MG63 (cell line): ENCODE measurements at regions not wholly inside any gene's neighbourhood (a gene's known extent, or its start where the extent isn't known, plus 50 kb on each side); places are given as distances from the start of the nearest gene placed in this dataset.
A peak's percentile ranks its signal among the peaks of the same experiment; 100 is the strongest.
"Not testable (repeated sequence)": the region's sequence is repeated elsewhere in the genome, so short reads cannot be mapped to it uniquely, and the experiment has no call there.

Source experiments
- DNase-seq: peaks from one replicate; pipeline ENCODE4 v3.0.0-alpha.2; 2020
- H3K27me3 ChIP-seq: fragments of 250-450 bp; sonication (Bioruptor Pico); 2 replicates; pipeline ENCODE4 v1.5.1; 2020; ENCODE audit warnings: mild to moderate bottlenecking, moderate library complexity
- H3K36me3 ChIP-seq: fragments of 250-450 bp; sonication (Bioruptor Pico); 2 replicates; pipeline ENCODE4 v1.5.1; 2020; ENCODE audit warnings: mild to moderate bottlenecking, moderate library complexity
- H3K4me3 ChIP-seq: fragments of 250-450 bp; sonication (Bioruptor Pico); 2 replicates; pipeline ENCODE4 v1.5.1; 2020; ENCODE audit warnings: mild to moderate bottlenecking, moderate library complexity
- H3K9me3 ChIP-seq: fragments of 250-450 bp; sonication (Bioruptor Pico); 2 replicates; pipeline ENCODE4 v1.5.1; 2020; ENCODE audit warnings: mild to moderate bottlenecking, moderate library complexity

GRCh38 chr10:109695988-109696387, 227.3 kb downstream of the XPNPEP1 start:
- H3K27me3 ChIP-seq = no peaks in the 10 kb centered on the region
- no peaks in the 10 kb centered on the region for H3K9me3 ChIP-seq
- H3K36me3 ChIP-seq = no peaks in the 10 kb centered on the region
- no peak for DNase-seq
- H3K4me3 ChIP-seq = no peak overlapping the region

- no peaks in the 10 kb centered on the region for H3K9me3 ChIP-seq
- no peaks in the 10 kb centered on the region for H3K27me3 ChIP-seq
- no peaks in the 10 kb centered on the region for H3K36me3 ChIP-seq
- no peak overlapping the region for H3K4me3 ChIP-seq
- no peak for DNase-seq
Measured at GRCh38 chr10:109689785-109690184, 233.5 kb downstream of the XPNPEP1 start.

- Histone ChIP-seq H3K9me3 (no peaks in the 10 kb centered on the region), H3K27me3 (no peaks in the 10 kb centered on the region), H3K4me3 (no peak overlapping the region), H3K36me3 (no peaks in the 10 kb centered on the region)
- DNase-seq = no peak
Measured at GRCh38 chr10:109679478-109679877, 243.8 kb downstream of the XPNPEP1 start.

- Histone ChIP-seq H3K4me3 (no peak overlapping the region), H3K9me3 (no peaks in the 10 kb centered on the region), H3K27me3 (no peaks in the 10 kb centered on the region), H3K36me3 (no peaks in the 10 kb centered on the region)
- no peak for DNase-seq
Measured at GRCh38 chr10:109678857-109679256, 244.5 kb downstream of the XPNPEP1 start.

GRCh38 chr10:109676703-109677102, 246.6 kb downstream of the XPNPEP1 start:
- H3K4me3 ChIP-seq = no peak overlapping the region
- no peaks in the 10 kb centered on the region for H3K27me3 ChIP-seq
- peak; percentile 41 for DNase-seq
- no peaks in the 10 kb centered on the region for H3K36me3 ChIP-seq
- H3K9me3 ChIP-seq = no peaks in the 10 kb centered on the region

GRCh38 chr10:109668703-109669102, 254.6 kb downstream of the XPNPEP1 start:
- DNase-seq = no peak
- H3K36me3 ChIP-seq = no peaks in the 10 kb centered on the region
- no peak overlapping the region for H3K4me3 ChIP-seq
- no peaks in the 10 kb centered on the region for H3K27me3 ChIP-seq
- H3K9me3 ChIP-seq = no peaks in the 10 kb centered on the region

- DNase-seq = no peak
- H3K4me3 ChIP-seq = no peak overlapping the region
- no peaks in the 10 kb centered on the region for H3K36me3 ChIP-seq
- no peaks in the 10 kb centered on the region for H3K27me3 ChIP-seq
- no peaks in the 10 kb centered on the region for H3K9me3 ChIP-seq
Measured at GRCh38 chr10:109668154-109668665, 255.1 kb downstream of the XPNPEP1 start.

- H3K4me3 ChIP-seq = no peak overlapping the region
- H3K9me3 ChIP-seq = no peaks in the 10 kb centered on the region
- H3K27me3 ChIP-seq = no peaks in the 10 kb centered on the region
- DNase-seq = no peak
- H3K36me3 ChIP-seq = no peaks in the 10 kb centered on the region
Measured at GRCh38 chr10:109665321-109665720, 258.0 kb downstream of the XPNPEP1 start.

GRCh38 chr10:109664554-109664953, 258.8 kb downstream of the XPNPEP1 start:
- no peaks in the 10 kb centered on the region for H3K36me3 ChIP-seq
- peaks cover 2% of the 10 kb centered on the region; the same call in 1 of the 2 replicates for H3K9me3 ChIP-seq
- H3K4me3 ChIP-seq = no peak overlapping the region
- no peaks in the 10 kb centered on the region for H3K27me3 ChIP-seq
- DNase-seq = no peak

GRCh38 chr10:109663122-109663521, 260.2 kb downstream of the XPNPEP1 start:
- Histone ChIP-seq H3K36me3 (no peaks in the 10 kb centered on the region), H3K4me3 (no peak overlapping the region), H3K9me3 (peaks cover 2% of the 10 kb centered on the region; the same call in 1 of the 2 replicates), H3K27me3 (no peaks in the 10 kb centered on the region)
- DNase-seq = no peak

GRCh38 chr10:109652612-109653011, 270.7 kb downstream of the XPNPEP1 start:
- H3K36me3 ChIP-seq, H3K9me3 ChIP-seq, H3K27me3 ChIP-seq, DNase-seq, H3K4me3 ChIP-seq: not testable (repeated sequence)

- H3K27me3 ChIP-seq = no peaks in the 10 kb centered on the region
- H3K4me3 ChIP-seq = no peak overlapping the region
- no peaks in the 10 kb centered on the region for H3K36me3 ChIP-seq
- DNase-seq = no peak
- H3K9me3 ChIP-seq = no peaks in the 10 kb centered on the region
Measured at GRCh38 chr10:109650228-109650627, 273.1 kb downstream of the XPNPEP1 start.

GRCh38 chr10:109647627-109648026, 275.7 kb downstream of the XPNPEP1 start:
- Histone ChIP-seq H3K36me3 (no peaks in the 10 kb centered on the region), H3K4me3 (no peak overlapping the region), H3K9me3 (no peaks in the 10 kb centered on the region), H3K27me3 (no peaks in the 10 kb centered on the region)
- no peak for DNase-seq

GRCh38 chr10:109633846-109634245, 289.5 kb downstream of the XPNPEP1 start:
- Histone ChIP-seq H3K36me3 (no peaks in the 10 kb centered on the region), H3K9me3 (peaks cover 7% of the 10 kb centered on the region), H3K27me3 (no peaks in the 10 kb centered on the region), H3K4me3 (no peak overlapping the region)
- no peak for DNase-seq

- H3K27me3 ChIP-seq, DNase-seq, H3K36me3 ChIP-seq, H3K4me3 ChIP-seq, H3K9me3 ChIP-seq: not testable (repeated sequence)
Measured at GRCh38 chr10:109633017-109633416, 290.3 kb downstream of the XPNPEP1 start.

GRCh38 chr10:109624939-109625338, 298.4 kb downstream of the XPNPEP1 start:
- DNase-seq = no peak
- Histone ChIP-seq H3K36me3 (no peaks in the 10 kb centered on the region), H3K4me3 (no peak overlapping the region), H3K27me3 (no peaks in the 10 kb centered on the region), H3K9me3 (no peaks in the 10 kb centered on the region)

- Histone ChIP-seq H3K36me3 (no peaks in the 10 kb centered on the region), H3K9me3 (no peaks in the 10 kb centered on the region), H3K4me3 (no peak overlapping the region), H3K27me3 (no peaks in the 10 kb centered on the region)
- DNase-seq = no peak
Measured at GRCh38 chr10:109622566-109622965, 300.7 kb downstream of the XPNPEP1 start.

- Histone ChIP-seq H3K27me3 (no peaks in the 10 kb centered on the region), H3K36me3 (no peaks in the 10 kb centered on the region), H3K4me3 (no peak overlapping the region), H3K9me3 (no peaks in the 10 kb centered on the region)
- no peak for DNase-seq
Measured at GRCh38 chr10:109620396-109620795, 302.9 kb downstream of the XPNPEP1 start.

- Histone ChIP-seq H3K27me3 (no peaks in the 10 kb centered on the region), H3K36me3 (no peaks in the 10 kb centered on the region), H3K4me3 (no peak overlapping the region), H3K9me3 (no peaks in the 10 kb centered on the region)
- no peak for DNase-seq
Measured at GRCh38 chr10:109619914-109620313, 303.4 kb downstream of the XPNPEP1 start.
